ENCODE measurements at regions not wholly inside any gene's neighbourhood (a gene's known extent, or its start where the extent isn't known, plus 50 kb on each side); places are given as distances from the start of the nearest gene placed in this dataset.

GRCh38 chr1:17919525-17920439, 164.6 kb downstream of the ACTL8 start:
- Histone ChIP-seq H3K9me3 (ENCODE audit: low read length) (no peaks in the 10 kb centered on the region), H3K4me3 (ENCODE audit: low read length) (no peak overlapping the region), H3K36me3 (ENCODE audit: insufficient read depth, low read length) (no peaks in the 10 kb centered on the region), H3K4me1 (ENCODE audit: insufficient read depth, low read length) (no peaks in the 10 kb centered on the region), H3K27me3 (ENCODE audit: insufficient read depth, low read length, poor library complexity, severe bottlenecking) (peaks cover 7% of the 10 kb centered on the region), H3K27ac (ENCODE audit: low read depth, low read length) (no peak overlapping the region)
- no peaks in the 10 kb centered on the region for H3K4me1 Mint-ChIP-seq
- H3K4me3 Mint-ChIP-seq = no peak overlapping the region
- peaks cover 0 to 4% (median 3%) of the 10 kb centered on the region in 5 donors for H3K9me3 Mint-ChIP-seq
- no peak for DNase-seq
- no peaks in the 10 kb centered on the region for H3K36me3 Mint-ChIP-seq
- POLR2A ChIA-PET = no interaction called here
- CTCF ChIA-PET = no interaction called here
- H3K27me3 Mint-ChIP-seq = peaks cover 8 to 30% of the 10 kb centered on the region in 2 donors
- no peak overlapping the region for H3K27ac Mint-ChIP-seq

DNA sequence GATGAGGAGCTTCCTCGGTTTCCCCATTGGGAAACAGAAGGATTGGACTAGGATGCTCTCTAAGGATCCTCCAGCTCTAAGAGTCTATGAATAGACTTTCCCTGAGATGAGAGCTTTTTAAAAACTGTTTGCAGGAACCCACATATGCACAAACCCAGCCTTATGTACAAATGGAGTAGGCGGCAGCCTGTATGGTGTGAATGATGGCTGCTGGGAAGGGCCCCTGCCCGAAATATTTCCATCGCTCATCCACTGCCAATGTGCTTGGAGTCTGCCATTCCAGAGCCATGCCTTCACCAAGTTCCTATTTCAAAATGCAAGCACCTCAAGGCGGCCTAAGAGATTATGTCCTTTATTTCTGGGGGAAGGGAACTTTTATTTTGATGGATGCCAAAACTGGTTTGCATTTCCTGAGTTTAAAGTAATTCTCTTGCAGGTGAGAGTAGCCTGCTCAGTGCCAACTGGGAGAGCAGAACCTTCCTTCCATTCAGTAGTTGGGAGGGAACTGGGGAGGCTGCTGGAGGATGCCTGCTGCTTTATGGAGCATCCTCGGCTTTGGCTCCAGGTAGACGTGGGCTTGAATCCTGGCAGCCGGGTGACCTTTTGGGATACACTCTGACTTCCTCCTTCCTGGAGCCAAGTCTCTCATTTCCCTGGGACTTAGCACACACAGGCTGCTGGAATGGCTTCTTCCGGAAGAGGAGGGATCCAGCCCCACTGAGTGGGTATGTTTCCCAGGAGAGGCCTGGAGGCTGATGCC, 165.9 kb downstream of the ACTL8 start:
- Mint-ChIP-seq H3K36me3 (no peaks in the 10 kb centered on the region), H3K9me3 (peaks cover 0 to 4% (median 3%) of the 10 kb centered on the region in 5 donors), H3K27ac (no peak overlapping the region), H3K4me3 (no peak overlapping the region), H3K27me3 (peaks cover 8 to 31% of the 10 kb centered on the region in 2 donors), H3K4me1 (no peaks in the 10 kb centered on the region)
- DNase-seq = no peak
- Histone ChIP-seq H3K9me3 (ENCODE audit: low read length) (no peaks in the 10 kb centered on the region), H3K27me3 (ENCODE audit: insufficient read depth, low read length, poor library complexity, severe bottlenecking) (peaks cover 7% of the 10 kb centered on the region), H3K4me3 (ENCODE audit: low read length) (no peak overlapping the region), H3K4me1 (ENCODE audit: insufficient read depth, low read length) (no peaks in the 10 kb centered on the region), H3K27ac (ENCODE audit: low read depth, low read length) (no peak overlapping the region), H3K36me3 (ENCODE audit: insufficient read depth, low read length) (no peaks in the 10 kb centered on the region)
- ChIA-PET POLR2A (no interaction called here), CTCF (no interaction called here)

GRCh38 chr1:17922833-17923232, 167.7 kb downstream of the ACTL8 start:
- POLR2A ChIA-PET = no interaction called here
- Mint-ChIP-seq H3K9me3 (peaks cover 0 to 4% (median 3%) of the 10 kb centered on the region in 5 donors), H3K27ac (no peak overlapping the region), H3K27me3 (peaks cover 6 to 32% of the 10 kb centered on the region in 2 donors), H3K4me3 (no peak overlapping the region), H3K4me1 (no peaks in the 10 kb centered on the region), H3K36me3 (no peaks in the 10 kb centered on the region)
- Histone ChIP-seq H3K27ac (ENCODE audit: low read depth, low read length) (no peak overlapping the region), H3K4me3 (ENCODE audit: low read length) (no peak overlapping the region), H3K4me1 (ENCODE audit: insufficient read depth, low read length) (no peaks in the 10 kb centered on the region), H3K27me3 (ENCODE audit: insufficient read depth, low read length, poor library complexity, severe bottlenecking) (no peaks in the 10 kb centered on the region), H3K36me3 (ENCODE audit: insufficient read depth, low read length) (no peaks in the 10 kb centered on the region), H3K9me3 (ENCODE audit: low read length) (no peaks in the 10 kb centered on the region)
- CTCF ChIA-PET = no interaction called here
- no peak for DNase-seq

GRCh38 chr1:17923666-17924065, 168.5 kb downstream of the ACTL8 start:
- Histone ChIP-seq H3K9me3 (ENCODE audit: low read length) (no peaks in the 10 kb centered on the region), H3K4me3 (ENCODE audit: low read length) (no peak overlapping the region), H3K4me1 (ENCODE audit: insufficient read depth, low read length) (no peaks in the 10 kb centered on the region), H3K36me3 (ENCODE audit: insufficient read depth, low read length) (no peaks in the 10 kb centered on the region), H3K27me3 (ENCODE audit: insufficient read depth, low read length, poor library complexity, severe bottlenecking) (no peaks in the 10 kb centered on the region), H3K27ac (ENCODE audit: low read depth, low read length) (no peak overlapping the region)
- ChIA-PET CTCF (no interaction called here), POLR2A (no interaction called here)
- Mint-ChIP-seq H3K4me3 (no peak overlapping the region), H3K27me3 (peaks cover 6 to 33% of the 10 kb centered on the region in 2 donors), H3K36me3 (no peaks in the 10 kb centered on the region), H3K27ac (no peak overlapping the region), H3K9me3 (peaks cover 0 to 4% (median 3%) of the 10 kb centered on the region in 5 donors), H3K4me1 (no peaks in the 10 kb centered on the region)
- no peak for DNase-seq

DNA sequence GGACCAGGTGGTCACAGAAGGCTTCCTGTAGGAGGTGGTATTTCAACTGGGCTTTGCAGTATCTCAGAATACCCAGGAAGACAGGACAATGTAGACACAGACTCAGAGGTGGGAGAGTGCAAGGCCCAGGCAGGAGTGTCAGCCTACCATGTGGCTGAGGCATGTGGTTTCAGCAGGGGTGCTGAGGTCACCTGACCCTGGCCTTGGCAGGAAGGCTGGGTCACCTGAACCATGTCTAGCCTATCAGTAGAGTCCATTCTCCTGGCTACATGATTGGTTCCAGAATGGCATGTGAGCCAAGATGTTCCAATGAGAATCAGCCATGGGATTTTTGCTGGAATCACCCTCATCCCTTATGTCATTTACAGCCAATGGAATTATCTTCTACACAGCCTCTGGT, 169.4 kb downstream of the ACTL8 start:
- Histone ChIP-seq H3K36me3 (ENCODE audit: insufficient read depth, low read length) (no peaks in the 10 kb centered on the region), H3K9me3 (ENCODE audit: low read length) (no peaks in the 10 kb centered on the region), H3K27ac (ENCODE audit: low read depth, low read length) (no peak overlapping the region), H3K4me1 (ENCODE audit: insufficient read depth, low read length) (no peaks in the 10 kb centered on the region), H3K27me3 (ENCODE audit: insufficient read depth, low read length, poor library complexity, severe bottlenecking) (no peaks in the 10 kb centered on the region), H3K4me3 (ENCODE audit: low read length) (no peak overlapping the region)
- no peak overlapping the region for H3K27ac Mint-ChIP-seq
- no peak overlapping the region for H3K4me3 Mint-ChIP-seq
- H3K4me1 Mint-ChIP-seq = no peaks in the 10 kb centered on the region
- ChIA-PET CTCF (no interaction called here), POLR2A (no interaction called here)
- no peak for DNase-seq
- H3K36me3 Mint-ChIP-seq = no peaks in the 10 kb centered on the region
- peaks cover 0 to 4% (median 3%) of the 10 kb centered on the region in 5 donors for H3K9me3 Mint-ChIP-seq
- H3K27me3 Mint-ChIP-seq = peaks cover 4 to 37% of the 10 kb centered on the region in 2 donors

- Mint-ChIP-seq H3K27ac (no peak overlapping the region), H3K9me3 (peaks cover 0 to 3% (median 1%) of the 10 kb centered on the region in 5 donors), H3K4me1 (no peaks in the 10 kb centered on the region), H3K4me3 (no peak overlapping the region), H3K27me3 (peaks cover 2 to 40% of the 10 kb centered on the region in 2 donors), H3K36me3 (no peaks in the 10 kb centered on the region)
- CTCF ChIA-PET = no interaction called here
- no peaks in the 10 kb centered on the region for H3K36me3 ChIP-seq (ENCODE audit: insufficient read depth, low read length)
- H3K4me3 ChIP-seq (ENCODE audit: low read length) = no peak overlapping the region
- POLR2A ChIA-PET = no interaction called here
- H3K9me3 ChIP-seq (ENCODE audit: low read length) = no peaks in the 10 kb centered on the region
- H3K27ac ChIP-seq (ENCODE audit: low read depth, low read length) = no peak overlapping the region
- H3K27me3 ChIP-seq (ENCODE audit: insufficient read depth, low read length, poor library complexity, severe bottlenecking) = no peaks in the 10 kb centered on the region
- no peaks in the 10 kb centered on the region for H3K4me1 ChIP-seq (ENCODE audit: insufficient read depth, low read length)
- no peak for DNase-seq
These were observed 170.4 kb downstream of the ACTL8 start for GRCh38 chr1:17925290-17926237.

DNA sequence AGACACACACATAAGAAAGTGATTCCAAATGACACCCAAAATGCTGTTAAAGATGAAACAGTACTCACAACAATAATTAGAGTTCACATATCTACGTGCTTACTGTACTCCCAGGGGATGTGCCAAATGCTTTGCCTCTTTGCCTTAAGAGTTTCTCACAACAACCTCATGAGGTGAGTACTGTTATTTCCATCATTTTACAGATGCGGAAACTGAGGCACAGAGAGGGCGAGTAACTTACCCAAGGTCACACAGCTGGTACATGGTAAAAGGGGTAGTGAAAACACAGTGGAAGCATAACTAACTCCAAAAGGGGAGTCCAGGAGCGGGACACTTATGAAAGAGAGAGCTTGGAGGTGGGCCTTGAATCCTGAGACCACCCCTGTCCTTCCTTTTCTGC, 171.8 kb downstream of the ACTL8 start:
- Mint-ChIP-seq H3K4me3 (no peak overlapping the region), H3K9me3 (peaks cover 0 to 4% (median 1%) of the 10 kb centered on the region in 5 donors), H3K27me3 (peaks cover 6 to 40% of the 10 kb centered on the region in 2 donors)

More for the DNA sequence above, 171.8 kb downstream of the ACTL8 start:
- Histone ChIP-seq H3K9me3 (ENCODE audit: low read length) (no peaks in the 10 kb centered on the region), H3K27ac (ENCODE audit: low read depth, low read length) (no peak overlapping the region), H3K4me1 (ENCODE audit: insufficient read depth, low read length) (no peaks in the 10 kb centered on the region), H3K27me3 (ENCODE audit: insufficient read depth, low read length, poor library complexity, severe bottlenecking) (no peaks in the 10 kb centered on the region), H3K36me3 (ENCODE audit: insufficient read depth, low read length) (no peaks in the 10 kb centered on the region), H3K4me3 (ENCODE audit: low read length) (no peak overlapping the region)
- DNase-seq = no peak
- no peaks in the 10 kb centered on the region for H3K4me1 Mint-ChIP-seq
- H3K27ac Mint-ChIP-seq = no peak overlapping the region
- no peaks in the 10 kb centered on the region for H3K36me3 Mint-ChIP-seq
- ChIA-PET CTCF (no interaction called here), POLR2A (no interaction called here)
